ENCODE measurements at regions not wholly inside any gene's neighbourhood (a gene's known extent, or its start where the extent isn't known, plus 50 kb on each side); places are given as distances from the start of the nearest gene placed in this dataset.

DNA sequence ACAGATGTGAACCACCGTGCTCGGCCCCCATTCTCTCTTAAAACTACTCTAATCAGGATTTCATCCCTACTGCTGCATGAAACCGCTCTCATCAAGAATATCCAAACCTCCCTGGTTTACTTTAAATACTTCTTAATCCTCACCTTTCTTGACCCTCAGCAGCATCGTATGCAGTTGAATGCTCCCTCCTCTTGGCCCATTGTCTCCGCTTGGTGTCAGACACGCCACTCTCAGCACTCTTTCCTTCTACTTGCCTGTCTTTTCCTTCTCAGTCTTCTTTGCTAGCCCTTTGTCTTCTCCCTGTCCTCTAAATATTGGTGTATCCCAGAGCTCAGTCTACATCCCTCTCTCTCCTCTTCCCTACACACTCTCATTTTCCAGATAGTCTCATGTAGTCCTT lies 314.9 kb downstream of the MRPL39 start:
- TF ChIP-seq, protein P1, sequence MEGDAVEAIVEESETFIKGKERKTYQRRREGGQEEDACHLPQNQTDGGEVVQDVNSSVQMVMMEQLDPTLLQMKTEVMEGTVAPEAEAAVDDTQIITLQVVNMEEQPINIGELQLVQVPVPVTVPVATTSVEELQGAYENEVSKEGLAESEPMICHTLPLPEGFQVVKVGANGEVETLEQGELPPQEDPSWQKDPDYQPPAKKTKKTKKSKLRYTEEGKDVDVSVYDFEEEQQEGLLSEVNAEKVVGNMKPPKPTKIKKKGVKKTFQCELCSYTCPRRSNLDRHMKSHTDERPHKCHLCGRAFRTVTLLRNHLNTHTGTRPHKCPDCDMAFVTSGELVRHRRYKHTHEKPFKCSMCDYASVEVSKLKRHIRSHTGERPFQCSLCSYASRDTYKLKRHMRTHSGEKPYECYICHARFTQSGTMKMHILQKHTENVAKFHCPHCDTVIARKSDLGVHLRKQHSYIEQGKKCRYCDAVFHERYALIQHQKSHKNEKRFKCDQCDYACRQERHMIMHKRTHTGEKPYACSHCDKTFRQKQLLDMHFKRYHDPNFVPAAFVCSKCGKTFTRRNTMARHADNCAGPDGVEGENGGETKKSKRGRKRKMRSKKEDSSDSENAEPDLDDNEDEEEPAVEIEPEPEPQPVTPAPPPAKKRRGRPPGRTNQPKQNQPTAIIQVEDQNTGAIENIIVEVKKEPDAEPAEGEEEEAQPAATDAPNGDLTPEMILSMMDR (IDR thresholded peaks at IDR 0.05; ENCODE audit: low read depth, low read length, missing input control): no peak
- TF ChIP-seq, protein P2, sequence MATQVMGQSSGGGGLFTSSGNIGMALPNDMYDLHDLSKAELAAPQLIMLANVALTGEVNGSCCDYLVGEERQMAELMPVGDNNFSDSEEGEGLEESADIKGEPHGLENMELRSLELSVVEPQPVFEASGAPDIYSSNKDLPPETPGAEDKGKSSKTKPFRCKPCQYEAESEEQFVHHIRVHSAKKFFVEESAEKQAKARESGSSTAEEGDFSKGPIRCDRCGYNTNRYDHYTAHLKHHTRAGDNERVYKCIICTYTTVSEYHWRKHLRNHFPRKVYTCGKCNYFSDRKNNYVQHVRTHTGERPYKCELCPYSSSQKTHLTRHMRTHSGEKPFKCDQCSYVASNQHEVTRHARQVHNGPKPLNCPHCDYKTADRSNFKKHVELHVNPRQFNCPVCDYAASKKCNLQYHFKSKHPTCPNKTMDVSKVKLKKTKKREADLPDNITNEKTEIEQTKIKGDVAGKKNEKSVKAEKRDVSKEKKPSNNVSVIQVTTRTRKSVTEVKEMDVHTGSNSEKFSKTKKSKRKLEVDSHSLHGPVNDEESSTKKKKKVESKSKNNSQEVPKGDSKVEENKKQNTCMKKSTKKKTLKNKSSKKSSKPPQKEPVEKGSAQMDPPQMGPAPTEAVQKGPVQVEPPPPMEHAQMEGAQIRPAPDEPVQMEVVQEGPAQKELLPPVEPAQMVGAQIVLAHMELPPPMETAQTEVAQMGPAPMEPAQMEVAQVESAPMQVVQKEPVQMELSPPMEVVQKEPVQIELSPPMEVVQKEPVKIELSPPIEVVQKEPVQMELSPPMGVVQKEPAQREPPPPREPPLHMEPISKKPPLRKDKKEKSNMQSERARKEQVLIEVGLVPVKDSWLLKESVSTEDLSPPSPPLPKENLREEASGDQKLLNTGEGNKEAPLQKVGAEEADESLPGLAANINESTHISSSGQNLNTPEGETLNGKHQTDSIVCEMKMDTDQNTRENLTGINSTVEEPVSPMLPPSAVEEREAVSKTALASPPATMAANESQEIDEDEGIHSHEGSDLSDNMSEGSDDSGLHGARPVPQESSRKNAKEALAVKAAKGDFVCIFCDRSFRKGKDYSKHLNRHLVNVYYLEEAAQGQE (IDR thresholded peaks at IDR 0.05): no peak
- TF ChIP-seq FOXA1 (IDR thresholded peaks at IDR 0.05): no peak
- TF ChIP-seq RAD21 (IDR thresholded peaks at IDR 0.05): no peak
- no peak for TF ChIP-seq JUND (IDR thresholded peaks at IDR 0.05)
- no peak overlapping the region for H3K27ac ChIP-seq (ENCODE audit: low read depth in 1 of 2, low read length in 2 of 2)
- H3K36me3 ChIP-seq (ENCODE audit: control insufficient read depth in 4 of 4, insufficient read depth in 3 of 4, low read depth in 1 of 4, low read length in 3 of 4): no peaks in the 10 kb centered on the region
- no peak overlapping the region for H3K9ac ChIP-seq (ENCODE audit: low read depth in 1 of 2, low read length in 2 of 2)
- H3K9me3 ChIP-seq (ENCODE audit: control insufficient read depth in 4 of 4, low read length in 3 of 4): no peaks in the 10 kb centered on the region
- no peaks in the 10 kb centered on the region for H3K27me3 ChIP-seq (ENCODE audit: control insufficient read depth in 4 of 4, insufficient read depth in 4 of 4, low read length in 3 of 4)
- H3K4me1 ChIP-seq (ENCODE audit: control insufficient read depth in 4 of 4, insufficient read depth in 4 of 4, low read length in 3 of 4): no peaks in the 10 kb centered on the region
- 77% methylated on average over 6 of the region's 6 CpGs for WGBS
- no peak for DNase-seq (ENCODE audit: low spot score)
- no peak overlapping the region for H3K4me3 ChIP-seq (ENCODE audit: low read depth in 1 of 3, low read length in 3 of 3)

DNA sequence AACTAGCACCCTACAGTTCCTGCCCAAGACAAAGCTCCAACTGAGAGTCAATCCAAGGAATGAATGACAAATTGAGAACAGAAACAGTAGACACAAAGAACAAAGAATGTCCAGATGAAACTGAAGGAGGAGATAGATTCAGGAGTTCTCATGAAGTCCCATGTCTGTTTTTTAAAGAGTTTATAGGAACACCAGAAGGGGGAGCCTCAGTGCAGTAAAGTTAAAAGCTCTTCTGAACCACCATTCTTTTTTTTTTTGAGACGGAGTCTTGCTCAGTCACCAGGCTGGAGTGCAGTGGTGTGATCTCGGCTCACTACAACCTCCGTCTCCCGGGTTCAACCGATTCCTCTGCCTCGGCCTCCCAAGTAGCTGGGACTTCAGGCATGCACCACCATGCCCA lies 323.6 kb downstream of the MRPL39 start:
- DNase-seq (ENCODE audit: low spot score): no peak
- H3K36me3 ChIP-seq (ENCODE audit: control insufficient read depth in 4 of 4, insufficient read depth in 3 of 4, low read depth in 1 of 4, low read length in 3 of 4): no peaks in the 10 kb centered on the region
- H3K9me3 ChIP-seq (ENCODE audit: control insufficient read depth in 4 of 4, low read length in 3 of 4): no peaks in the 10 kb centered on the region
- no peaks in the 10 kb centered on the region for H3K27me3 ChIP-seq (ENCODE audit: control insufficient read depth in 4 of 4, insufficient read depth in 4 of 4, low read length in 3 of 4)
- H3K27ac ChIP-seq (ENCODE audit: low read depth in 1 of 2, low read length in 2 of 2): no peak overlapping the region
- no peaks in the 10 kb centered on the region for H3K4me1 ChIP-seq (ENCODE audit: control insufficient read depth in 4 of 4, insufficient read depth in 4 of 4, low read length in 3 of 4)
- TF ChIP-seq RAD21 (IDR thresholded peaks at IDR 0.05): peak; percentile 39 to 45
- TF ChIP-seq, protein P3, sequence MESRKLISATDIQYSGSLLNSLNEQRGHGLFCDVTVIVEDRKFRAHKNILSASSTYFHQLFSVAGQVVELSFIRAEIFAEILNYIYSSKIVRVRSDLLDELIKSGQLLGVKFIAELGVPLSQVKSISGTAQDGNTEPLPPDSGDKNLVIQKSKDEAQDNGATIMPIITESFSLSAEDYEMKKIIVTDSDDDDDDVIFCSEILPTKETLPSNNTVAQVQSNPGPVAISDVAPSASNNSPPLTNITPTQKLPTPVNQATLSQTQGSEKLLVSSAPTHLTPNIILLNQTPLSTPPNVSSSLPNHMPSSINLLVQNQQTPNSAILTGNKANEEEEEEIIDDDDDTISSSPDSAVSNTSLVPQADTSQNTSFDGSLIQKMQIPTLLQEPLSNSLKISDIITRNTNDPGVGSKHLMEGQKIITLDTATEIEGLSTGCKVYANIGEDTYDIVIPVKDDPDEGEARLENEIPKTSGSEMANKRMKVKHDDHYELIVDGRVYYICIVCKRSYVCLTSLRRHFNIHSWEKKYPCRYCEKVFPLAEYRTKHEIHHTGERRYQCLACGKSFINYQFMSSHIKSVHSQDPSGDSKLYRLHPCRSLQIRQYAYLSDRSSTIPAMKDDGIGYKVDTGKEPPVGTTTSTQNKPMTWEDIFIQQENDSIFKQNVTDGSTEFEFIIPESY (IDR thresholded peaks at IDR 0.05): no peak
- WGBS: 58% methylated on average over 6 of the region's 6 CpGs
- H3K4me3 ChIP-seq (ENCODE audit: low read depth in 1 of 3, low read length in 3 of 3): no peak overlapping the region
- H3K9ac ChIP-seq (ENCODE audit: low read depth in 1 of 2, low read length in 2 of 2): no peak overlapping the region

DNA sequence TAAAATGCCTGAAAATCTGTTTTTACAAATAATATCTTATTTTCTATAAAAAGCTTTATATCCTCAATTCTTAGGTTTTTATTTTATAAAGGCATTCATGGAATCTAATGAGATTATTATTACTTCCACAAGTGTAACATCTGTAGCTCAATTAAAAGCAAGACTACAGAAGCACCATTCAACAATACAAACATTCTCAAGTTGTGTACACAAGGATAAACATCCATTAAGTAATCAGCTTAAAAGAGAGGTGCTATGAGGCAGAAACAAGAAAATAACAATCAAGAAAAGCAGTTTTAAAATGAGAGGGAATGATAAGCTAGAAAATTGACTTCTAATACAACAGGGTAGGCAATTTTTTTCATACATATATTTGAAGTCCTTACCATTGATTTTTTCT lies 326.1 kb downstream of the MRPL39 start:
- no peak overlapping the region for H3K4me3 ChIP-seq (ENCODE audit: low read depth in 1 of 3, low read length in 3 of 3)
- peaks cover 0 to 2% (median 0%) of the 10 kb centered on the region in 4 donors for H3K27me3 ChIP-seq (ENCODE audit: control insufficient read depth in 4 of 4, insufficient read depth in 4 of 4, low read length in 3 of 4)
- H3K36me3 ChIP-seq (ENCODE audit: control insufficient read depth in 4 of 4, insufficient read depth in 3 of 4, low read depth in 1 of 4, low read length in 3 of 4): no peaks in the 10 kb centered on the region
- no peak overlapping the region for H3K27ac ChIP-seq (ENCODE audit: low read depth in 1 of 2, low read length in 2 of 2)
- H3K9ac ChIP-seq (ENCODE audit: low read depth in 1 of 2, low read length in 2 of 2): no peak overlapping the region
- DNase-seq (ENCODE audit: low spot score): no peak
- no peaks in the 10 kb centered on the region for H3K4me1 ChIP-seq (ENCODE audit: control insufficient read depth in 4 of 4, insufficient read depth in 4 of 4, low read length in 3 of 4)
- no peaks in the 10 kb centered on the region for H3K9me3 ChIP-seq (ENCODE audit: control insufficient read depth in 4 of 4, low read length in 3 of 4)
- TF ChIP-seq EGR1 (IDR thresholded peaks at IDR 0.05; ENCODE audit: low read depth in 2 of 2): no peak
